ENCODE measurements at regions not wholly inside any gene's neighbourhood (a gene's known extent, or its start where the extent isn't known, plus 50 kb on each side); places are given as distances from the start of the nearest gene placed in this dataset.

- Histone ChIP-seq H2BK20ac (ENCODE audit: low read depth, low read length, poor library complexity, severe bottlenecking) (no peak overlapping the region), H3K27me3 (ENCODE audit: insufficient read depth, low read length) (no peaks in the 10 kb centered on the region), H4K20me1 (ENCODE audit: control insufficient read depth, insufficient read depth, insufficient read length) (no peaks in the 10 kb centered on the region), H4K5ac (ENCODE audit: insufficient read length, low read depth, low read length) (no peak overlapping the region), H3K9ac (ENCODE audit: extremely low read depth, insufficient read length, low read length) (no peak overlapping the region), H3K4me1 (ENCODE audit: insufficient read depth, low read length) (no peaks in the 10 kb centered on the region), H3K4ac (ENCODE audit: low read depth, low read length) (no peak overlapping the region), H2BK5ac (ENCODE audit: insufficient read length, low read length) (no peak overlapping the region), H3K14ac (ENCODE audit: insufficient read depth, low read length) (no peak overlapping the region), H3K23me2 (ENCODE audit: insufficient read length, low read depth, low read length, poor library complexity, severe bottlenecking) (no peaks in the 10 kb centered on the region), H3K23ac (ENCODE audit: insufficient read length, low read depth, low read length) (no peak overlapping the region), H2BK15ac (ENCODE audit: low read depth, low read length) (no peak overlapping the region), H4K8ac (replicated peaks; ENCODE audit: insufficient read length, low read depth, low read length) (no peak overlapping the region), H3K79me1 (ENCODE audit: insufficient read depth, low read depth, low read length, poor library complexity, severe bottlenecking) (no peaks in the 10 kb centered on the region), H2BK12ac (ENCODE audit: insufficient read length, low read depth, low read length) (no peak overlapping the region), H3K79me2 (ENCODE audit: insufficient read depth, low read length) (no peaks in the 10 kb centered on the region), H2AK5ac (ENCODE audit: insufficient read length, low read length) (no peak overlapping the region), H2AFZ (ENCODE audit: low read length) (no peak overlapping the region), H3K18ac (ENCODE audit: insufficient read length, low read depth, low read length) (no peak overlapping the region), H4K91ac (ENCODE audit: insufficient read length, low read depth, low read length) (no peak overlapping the region), H2BK120ac (ENCODE audit: low read depth, low read length, poor library complexity, severe bottlenecking) (no peak overlapping the region), H3K27ac (ENCODE audit: insufficient read length, low read depth, low read length) (no peak overlapping the region), H3K9me3 (ENCODE audit: control insufficient read depth, low read depth, low read length) (no peaks in the 10 kb centered on the region), H3K56ac (ENCODE audit: insufficient read length, low read depth, low read length) (no peak overlapping the region), H3T11ph (ENCODE audit: low read length) (no peak overlapping the region), H3K4me2 (ENCODE audit: insufficient read depth, insufficient read length, low read length) (no peak overlapping the region)
- Mint-ChIP-seq H3K27me3 (ENCODE audit: low read depth) (peaks cover 3% of the 10 kb centered on the region), H3K36me3 (ENCODE audit: insufficient read depth in 1 of 3, low read depth in 3 of 3) (no peaks in the 10 kb centered on the region), H3K4me3 (no peak overlapping the region), H3K4me1 (no peaks in the 10 kb centered on the region), H3K27ac (no peak overlapping the region), H3K9me3 (no peaks in the 10 kb centered on the region; a peak in 1 of 5 replicates)
- no peak for TF ChIP-seq CTCF (conservative IDR thresholded peaks at IDR 0.05)
- DNase-seq = no peak
Observed at GRCh38 chr13:76316998-76317527, 569.1 kb downstream of the KCTD12 start.
